HG03575 (cell line): ENCODE measurements at regions not wholly inside any gene's neighbourhood (a gene's known extent, or its start where the extent isn't known, plus 50 kb on each side); places are given as distances from the start of the nearest gene placed in this dataset.

Source experiments
- ATAC-seq: cut with Tn5 transposase; IDR thresholded peaks from one replicate; pipeline ENCODE4 v1.9.1; 2021; ENCODE audit not compliant: unreplicated experiment, insufficient number of reproducible peaks, low FRiP score; ENCODE audit errors: extremely low read depth

DNA sequence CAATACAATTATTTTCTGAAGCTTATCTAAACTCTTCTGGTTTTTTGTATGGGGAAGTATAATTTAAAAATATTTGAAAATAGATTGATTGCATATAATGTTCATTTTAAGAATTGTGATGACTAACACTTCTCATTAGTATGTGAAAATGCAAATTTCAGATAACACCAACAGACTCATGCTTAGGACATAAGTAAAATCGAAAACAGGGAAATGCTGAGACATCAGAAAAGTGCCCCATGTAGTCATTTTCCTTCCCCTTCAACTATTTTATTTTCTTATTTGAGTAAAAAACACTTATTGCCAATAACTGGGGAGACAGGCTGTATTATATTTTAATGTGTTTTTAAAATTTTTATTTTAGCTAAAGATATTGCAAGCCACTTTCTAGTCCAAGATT is 814.7 kb downstream of the GALC start:
- no peak for ATAC-seq

GRCh38 chr14:87175175-87175574 is 817.8 kb downstream of the GALC start:
- ATAC-seq: no peak

- ATAC-seq: no peak
Measured at GRCh38 chr14:87171141-87171540, 821.8 kb downstream of the GALC start.

GRCh38 chr14:87170179-87170578 is 822.8 kb downstream of the GALC start:
- no peak for ATAC-seq

DNA sequence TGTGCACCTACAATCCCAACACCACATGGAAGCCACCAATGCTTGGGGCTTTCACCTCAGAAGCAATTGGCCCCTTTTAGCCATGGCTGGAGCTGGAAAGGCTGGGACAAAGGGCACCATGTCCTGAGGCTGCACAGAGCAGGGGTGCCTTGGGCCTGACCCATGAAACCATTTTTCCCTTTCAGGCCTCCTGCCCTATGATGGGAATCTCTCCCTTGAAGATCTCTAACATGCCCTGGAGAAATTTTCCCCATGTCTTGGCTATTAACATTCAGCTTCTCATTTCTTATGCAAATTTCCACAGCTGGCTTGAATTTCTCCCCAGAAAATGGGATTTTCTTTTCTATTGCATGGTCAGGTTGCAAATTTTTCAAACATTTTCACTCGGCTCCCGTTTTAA is 823.6 kb downstream of the GALC start:
- no peak for ATAC-seq

GRCh38 chr14:87161502-87161901 is 831.5 kb downstream of the GALC start:
- ATAC-seq: no peak

- ATAC-seq: no peak
Measured at GRCh38 chr14:87160989-87161388, 832.0 kb downstream of the GALC start.

DNA sequence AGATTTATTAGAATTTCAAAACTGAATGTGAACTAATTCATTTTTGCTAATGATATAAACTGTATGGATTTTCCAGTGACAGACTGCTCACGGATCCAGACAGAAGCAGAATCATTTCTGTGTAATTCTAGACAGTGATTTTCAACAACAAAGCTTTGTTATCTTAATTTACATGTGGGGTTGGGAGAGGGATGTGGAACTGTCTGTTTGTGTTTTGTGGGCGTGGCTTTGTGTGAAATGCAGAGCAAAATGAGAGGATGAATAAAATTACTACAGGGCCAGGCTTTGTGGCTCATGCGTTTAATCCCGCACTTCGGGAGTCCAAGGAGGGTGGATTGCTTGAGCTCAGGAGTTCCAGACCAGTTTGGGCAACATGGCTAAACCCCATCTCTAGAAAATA is 834.7 kb downstream of the GALC start:
- no peak for ATAC-seq

DNA sequence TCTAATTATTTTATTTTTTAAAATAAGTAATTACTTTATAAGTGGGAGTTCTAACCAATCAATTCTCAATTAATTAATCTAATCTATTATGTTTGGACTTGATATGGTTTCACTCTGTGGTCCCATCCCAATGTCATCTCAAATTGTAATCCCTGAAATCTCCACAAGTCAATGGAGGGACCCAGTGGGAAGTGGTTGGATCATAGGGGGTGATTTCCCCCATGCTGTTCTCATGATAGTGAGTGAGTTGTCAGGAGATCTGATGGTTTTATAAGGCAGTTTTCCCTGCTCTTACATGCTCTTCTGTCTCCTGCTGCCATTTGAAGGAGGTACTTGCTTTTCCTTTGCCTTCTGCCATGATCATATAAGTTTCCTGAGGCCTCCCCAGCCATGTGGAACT is 836.1 kb downstream of the GALC start:
- ATAC-seq: no peak

GRCh38 chr14:87155856-87156488 is 837.0 kb downstream of the GALC start:
- no peak for ATAC-seq

DNA sequence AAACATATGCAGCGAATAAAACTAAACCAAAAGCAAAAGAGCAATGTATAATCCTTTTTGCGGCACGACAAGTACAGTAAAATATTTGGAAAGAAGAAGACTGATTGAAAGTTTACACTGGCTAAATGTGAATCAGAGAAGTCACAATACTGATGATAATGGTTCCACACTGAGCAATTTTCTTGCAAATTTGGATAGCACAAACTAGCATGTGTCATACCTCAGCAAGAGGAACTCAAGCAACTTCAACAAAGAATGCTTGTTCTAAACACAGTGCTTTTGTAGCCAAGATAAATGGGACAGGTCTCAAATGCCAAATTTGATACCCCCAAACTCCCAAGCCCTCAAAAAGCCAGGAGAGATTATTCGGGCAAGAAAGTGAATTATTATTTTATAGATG is 839.1 kb downstream of the GALC start:
- ATAC-seq: no peak

DNA sequence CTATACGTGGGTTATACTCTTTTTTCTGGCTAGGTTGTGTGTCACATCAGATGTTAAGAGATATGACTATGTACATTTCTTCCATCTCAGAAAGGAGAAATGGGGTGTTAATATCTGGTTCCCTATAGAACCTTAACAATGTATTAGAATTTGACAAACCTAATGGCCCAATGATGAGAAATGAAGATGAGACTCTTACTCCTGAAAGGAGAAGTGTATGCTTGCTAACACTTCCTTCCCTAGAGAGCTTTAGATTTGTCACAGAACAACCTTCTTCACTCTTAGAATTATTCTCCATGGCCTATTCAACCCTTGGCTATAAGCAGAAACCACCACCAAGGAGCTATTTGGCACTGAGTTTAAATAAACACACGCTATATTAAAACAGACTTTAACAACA is 839.6 kb downstream of the GALC start:
- ATAC-seq: no peak

DNA sequence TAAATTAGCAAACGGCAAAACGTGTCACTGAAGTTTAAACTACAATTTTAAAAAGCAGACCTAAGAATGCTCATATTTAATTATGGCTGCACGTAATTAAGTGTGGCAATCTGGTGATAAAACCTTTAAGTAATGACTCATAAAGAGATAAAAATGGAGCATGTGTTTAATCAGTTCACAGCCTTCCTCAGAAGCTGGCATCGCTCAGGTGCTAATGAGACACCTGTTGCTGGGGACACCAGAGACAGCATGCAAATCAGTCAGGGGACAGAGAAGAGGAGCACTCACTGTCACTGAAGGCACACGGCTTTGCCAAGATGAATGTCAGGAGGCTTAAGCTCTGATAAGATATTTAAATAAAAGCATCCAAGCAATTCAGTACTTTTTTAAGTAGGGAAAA is 840.3 kb downstream of the GALC start:
- ATAC-seq: no peak

DNA sequence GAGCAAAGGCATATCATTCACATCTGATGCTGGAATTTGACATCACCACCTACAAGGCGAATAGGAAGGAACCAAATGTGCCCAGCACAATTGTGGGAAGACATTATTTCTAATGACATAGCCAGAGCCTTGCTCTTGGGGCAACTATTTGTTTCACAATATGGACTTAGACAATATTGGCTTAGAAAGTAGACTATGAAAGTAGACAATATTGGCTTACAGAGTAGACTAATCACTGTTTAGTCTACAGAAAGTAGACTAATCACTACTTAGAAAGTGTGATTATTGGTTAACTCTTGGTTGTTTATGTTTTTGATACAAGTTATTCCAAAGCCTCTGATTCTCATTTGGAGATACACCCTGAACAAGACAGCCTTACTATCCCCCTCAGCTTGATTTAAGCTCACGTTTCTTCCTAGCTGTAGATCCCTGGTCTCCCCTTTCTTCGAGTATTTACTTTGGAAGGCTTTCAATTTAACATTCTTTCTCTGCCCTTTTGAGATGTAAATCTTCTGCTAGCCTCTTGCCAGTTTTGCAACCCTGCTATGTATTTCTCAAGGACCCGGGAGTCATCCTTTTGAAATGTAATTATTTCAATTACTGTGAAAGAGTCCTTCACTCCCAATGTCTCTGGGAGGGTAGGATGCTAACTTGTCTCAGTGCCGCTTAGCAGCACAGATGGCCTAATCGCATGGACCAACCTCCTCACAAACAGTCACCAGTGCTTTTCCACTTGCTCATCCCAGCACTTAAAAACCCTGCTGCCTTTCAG is 843.2 kb downstream of the GALC start:
- ATAC-seq: no peak

DNA sequence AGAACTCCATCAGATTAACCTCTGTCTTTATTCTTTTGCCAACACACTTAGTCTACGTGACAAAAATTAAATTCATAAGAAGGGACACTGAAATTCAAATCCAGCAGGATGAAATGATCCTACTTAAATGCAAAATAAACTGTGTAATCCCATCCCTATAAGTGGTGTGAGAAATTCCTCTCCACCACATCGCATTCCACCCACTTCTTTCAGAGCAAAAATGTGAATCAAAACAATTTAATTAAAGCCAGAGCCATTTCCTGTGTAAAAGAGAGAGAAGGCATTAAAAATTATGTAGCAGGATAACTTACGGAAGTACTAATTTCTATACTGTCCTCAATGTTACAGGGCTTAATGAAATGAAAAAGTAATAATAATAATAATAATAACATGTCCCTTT is 844.3 kb downstream of the GALC start:
- no peak for ATAC-seq

DNA sequence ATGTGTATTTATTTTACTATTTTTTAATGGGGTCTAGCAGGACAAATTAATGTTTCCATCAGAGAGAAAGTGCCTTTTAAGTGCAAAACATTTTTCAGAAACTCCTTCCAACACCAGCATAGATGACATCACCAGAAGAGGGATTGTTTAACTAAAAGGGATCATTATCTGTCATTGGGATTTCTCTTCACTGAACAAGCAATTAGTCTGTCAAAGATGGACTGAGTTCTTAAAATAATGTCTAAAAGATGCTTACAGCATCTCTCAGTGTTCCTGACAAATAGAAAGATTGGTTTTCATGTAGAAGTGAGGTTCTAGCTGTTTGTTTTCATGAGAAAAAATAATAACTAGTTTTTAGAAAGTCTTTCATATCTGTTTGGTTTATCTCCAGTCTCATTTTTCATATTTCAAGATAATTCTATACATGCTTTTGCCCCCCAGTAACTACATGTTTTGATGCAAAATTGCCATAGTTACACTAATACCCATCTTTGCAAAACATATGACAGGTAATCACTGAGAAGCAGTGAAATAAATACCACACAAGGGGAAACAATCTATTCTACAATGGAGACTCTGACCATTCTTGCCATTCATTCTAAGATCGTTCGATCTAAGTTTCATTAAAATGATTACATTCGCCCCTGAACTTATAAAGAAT is 850.3 kb downstream of the GALC start:
- ATAC-seq: no peak

DNA sequence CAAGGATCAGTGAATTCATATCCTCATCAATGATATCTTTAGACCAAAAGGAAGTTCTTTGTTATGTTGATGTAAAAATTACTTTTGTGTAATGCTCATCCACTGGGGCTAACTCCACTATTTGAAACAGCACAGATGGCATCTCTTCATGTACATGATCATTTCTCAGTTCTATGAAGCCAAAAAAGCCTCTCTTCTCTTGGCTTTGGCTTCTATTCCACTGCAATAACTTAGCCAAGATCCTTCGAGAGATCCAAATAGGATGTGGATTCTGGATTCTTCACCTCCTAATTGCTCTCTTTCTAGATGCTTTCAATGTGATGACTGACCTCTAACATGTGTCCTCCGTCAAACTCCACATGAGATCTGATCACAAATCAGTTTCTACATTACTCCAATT is 851.2 kb downstream of the GALC start:
- ATAC-seq: no peak

GRCh38 chr14:87139299-87139698 is 853.7 kb downstream of the GALC start:
- no peak for ATAC-seq

- ATAC-seq: no peak
Measured at GRCh38 chr14:87133073-87133801, 859.7 kb downstream of the GALC start.

GRCh38 chr14:87131879-87132278 is 861.1 kb downstream of the GALC start:
- no peak for ATAC-seq
